ENCODE measurements at regions not wholly inside any gene's neighbourhood (a gene's known extent, or its start where the extent isn't known, plus 50 kb on each side); places are given as distances from the start of the nearest gene placed in this dataset.

- no peaks in the 10 kb centered on the region for H3K36me3 ChIP-seq (ENCODE audit: control insufficient read depth, insufficient read depth, low read length)
- no peak overlapping the region for H2AFZ ChIP-seq (ENCODE audit: low read length)
- no peak overlapping the region for H3K4me2 ChIP-seq (ENCODE audit: extremely low read depth, insufficient read depth, low read length)
- H3K27me3 ChIP-seq (ENCODE audit: control insufficient read depth, insufficient read depth, low read length), result no peaks in the 10 kb centered on the region
- no peaks in the 10 kb centered on the region for H3K4me1 ChIP-seq (ENCODE audit: control insufficient read depth, extremely low read depth, insufficient read depth, low read length)
- no peak for TF ChIP-seq EZH2 (IDR thresholded peaks at IDR 0.05; ENCODE audit: low read length, missing control alignments)
- no peak for TF ChIP-seq CTCF (conservative IDR thresholded peaks at IDR 0.05 in 1 of 2, IDR thresholded peaks at IDR 0.05 in 1 of 2; ENCODE audit: low read depth in 1 of 2, low read length in 2 of 2)
- no peak overlapping the region for H3K9ac ChIP-seq (ENCODE audit: insufficient read depth, low read length)
- H4K20me1 ChIP-seq (ENCODE audit: control insufficient read depth, extremely low read depth, insufficient read depth, low read length), result no peaks in the 10 kb centered on the region
- DNase-seq (ENCODE audit: low read depth in 2 of 2), result peak in 1 of 2 donors; percentile 30
- no peak overlapping the region for H3K27ac ChIP-seq (ENCODE audit: insufficient read depth, low read length)
- no peaks in the 10 kb centered on the region for H3K9me3 ChIP-seq (ENCODE audit: control insufficient read depth, insufficient read depth, low read depth, low read length)
- no peak overlapping the region for H3K4me3 ChIP-seq (replicated peaks in 1 of 4; ENCODE audit: control extremely low read depth in 1 of 4, insufficient read depth in 1 of 4, low read depth in 3 of 4, low read length in 4 of 4)
- H3K79me2 ChIP-seq (ENCODE audit: control insufficient read depth, insufficient read depth, low read length), result no peaks in the 10 kb centered on the region
These were observed 99.3 kb upstream of the CHRNA7 start for GRCh38 chr15:31930967-31931366.

GRCh38 chr15:31932576-31932975, 97.7 kb upstream of the CHRNA7 start:
- TF ChIP-seq CTCF (conservative IDR thresholded peaks at IDR 0.05 in 1 of 2, IDR thresholded peaks at IDR 0.05 in 1 of 2; ENCODE audit: low read depth in 1 of 2, low read length in 2 of 2) (no peak), EZH2 (IDR thresholded peaks at IDR 0.05; ENCODE audit: low read length, missing control alignments) (no peak)
- Histone ChIP-seq H3K79me2 (ENCODE audit: control insufficient read depth, insufficient read depth, low read length) (no peaks in the 10 kb centered on the region), H3K36me3 (ENCODE audit: control insufficient read depth, insufficient read depth, low read length) (no peaks in the 10 kb centered on the region), H2AFZ (ENCODE audit: low read length) (no peak overlapping the region), H3K9me3 (ENCODE audit: control insufficient read depth, insufficient read depth, low read depth, low read length) (no peaks in the 10 kb centered on the region), H3K27me3 (ENCODE audit: control insufficient read depth, insufficient read depth, low read length) (no peaks in the 10 kb centered on the region), H3K9ac (ENCODE audit: insufficient read depth, low read length) (no peak overlapping the region), H4K20me1 (ENCODE audit: control insufficient read depth, extremely low read depth, insufficient read depth, low read length) (no peaks in the 10 kb centered on the region), H3K4me2 (ENCODE audit: extremely low read depth, insufficient read depth, low read length) (no peak overlapping the region), H3K4me3 (replicated peaks in 1 of 4; ENCODE audit: control extremely low read depth in 1 of 4, insufficient read depth in 1 of 4, low read depth in 3 of 4, low read length in 4 of 4) (no peak overlapping the region), H3K4me1 (ENCODE audit: control insufficient read depth, extremely low read depth, insufficient read depth, low read length) (no peaks in the 10 kb centered on the region), H3K27ac (ENCODE audit: insufficient read depth, low read length) (no peak overlapping the region)
- peak in 1 of 2 donors; percentile 80 for DNase-seq (ENCODE audit: low read depth in 2 of 2)

- Histone ChIP-seq H3K4me2 (ENCODE audit: extremely low read depth, insufficient read depth, low read length) (no peak overlapping the region), H3K4me1 (ENCODE audit: control insufficient read depth, extremely low read depth, insufficient read depth, low read length) (no peaks in the 10 kb centered on the region), H4K20me1 (ENCODE audit: control insufficient read depth, extremely low read depth, insufficient read depth, low read length) (no peaks in the 10 kb centered on the region), H3K9ac (ENCODE audit: insufficient read depth, low read length) (no peak overlapping the region), H3K36me3 (ENCODE audit: control insufficient read depth, insufficient read depth, low read length) (no peaks in the 10 kb centered on the region), H3K79me2 (ENCODE audit: control insufficient read depth, insufficient read depth, low read length) (no peaks in the 10 kb centered on the region), H3K9me3 (ENCODE audit: control insufficient read depth, insufficient read depth, low read depth, low read length) (no peaks in the 10 kb centered on the region), H3K27me3 (ENCODE audit: control insufficient read depth, insufficient read depth, low read length) (no peaks in the 10 kb centered on the region), H2AFZ (ENCODE audit: low read length) (no peak overlapping the region), H3K27ac (ENCODE audit: insufficient read depth, low read length) (no peak overlapping the region), H3K4me3 (replicated peaks in 1 of 4; ENCODE audit: control extremely low read depth in 1 of 4, insufficient read depth in 1 of 4, low read depth in 3 of 4, low read length in 4 of 4) (no peak overlapping the region)
- DNase-seq (ENCODE audit: low read depth in 2 of 2), result peak in 1 of 2 donors; percentile 86
- no peak for TF ChIP-seq EZH2 (IDR thresholded peaks at IDR 0.05; ENCODE audit: low read length, missing control alignments)
- no peak for TF ChIP-seq CTCF (conservative IDR thresholded peaks at IDR 0.05 in 1 of 2, IDR thresholded peaks at IDR 0.05 in 1 of 2; ENCODE audit: low read depth in 1 of 2, low read length in 2 of 2)
These were observed 95.5 kb upstream of the CHRNA7 start for GRCh38 chr15:31934821-31935220.
